Thyroid gland (tissue), 4 donors: ENCODE measurements at regions not wholly inside any gene's neighbourhood (a gene's known extent, or its start where the extent isn't known, plus 50 kb on each side); places are given as distances from the start of the nearest gene placed in this dataset.
"Not testable (repeated sequence)": the region's sequence is repeated elsewhere in the genome, so short reads cannot be mapped to it uniquely, and the experiment has no call there.

Experiments
- POLR2A ChIP-seq, 2 donors: fragments of 450-650 bp; IDR thresholded peaks; one replicate each; pipeline ENCODE4 v1.6.1; 2017; ENCODE audit warnings: antibody characterized with exemption in 2 of 2, mild to moderate bottlenecking in 2 of 2, moderate library complexity in 1 of 2
- TF ChIP-seq, protein P1 (sequence below), 6 experiments: fragments of 200-600 bp in 3 of 6; fragments of 450-650 bp in 3 of 6; sonication (generic) in 3 of 6; IDR thresholded peaks; one replicate each; pipeline ENCODE4 v1.5.1; 2016 to 2019; ENCODE audit warnings: antibody characterized with exemption in 6 of 6, mild to moderate bottlenecking in 2 of 6, inconsistent platforms in 1 of 6, moderate library complexity in 1 of 6

DNA sequence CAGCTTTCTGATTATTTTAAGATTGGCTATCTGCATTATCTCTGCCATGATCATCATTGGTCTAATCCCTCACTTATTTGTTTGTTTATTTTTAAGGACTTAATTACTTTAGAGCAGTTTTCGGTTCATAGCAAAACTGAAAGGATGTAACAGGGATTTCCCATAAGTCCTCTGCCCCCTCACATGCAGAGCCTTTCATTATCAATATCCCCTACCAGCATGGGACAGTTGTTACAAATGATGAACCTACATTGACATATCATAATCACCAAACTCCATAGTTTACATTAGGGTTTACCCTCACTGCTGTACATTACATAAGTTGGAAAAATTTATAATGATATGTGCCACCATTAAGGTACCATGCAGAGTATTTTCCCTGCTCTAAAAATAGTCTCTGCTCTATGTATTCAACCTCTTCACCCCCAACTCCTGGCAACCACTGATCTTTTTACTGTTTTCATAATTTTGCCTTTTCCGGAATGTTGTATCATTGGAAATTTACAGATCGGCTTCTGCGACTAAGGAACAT is 131.9 kb downstream of the GOLGA6L6 start:
- not testable (repeated sequence) for TF ChIP-seq POLR2A (IDR thresholded peaks at IDR 0.05)
- TF ChIP-seq, protein P1, sequence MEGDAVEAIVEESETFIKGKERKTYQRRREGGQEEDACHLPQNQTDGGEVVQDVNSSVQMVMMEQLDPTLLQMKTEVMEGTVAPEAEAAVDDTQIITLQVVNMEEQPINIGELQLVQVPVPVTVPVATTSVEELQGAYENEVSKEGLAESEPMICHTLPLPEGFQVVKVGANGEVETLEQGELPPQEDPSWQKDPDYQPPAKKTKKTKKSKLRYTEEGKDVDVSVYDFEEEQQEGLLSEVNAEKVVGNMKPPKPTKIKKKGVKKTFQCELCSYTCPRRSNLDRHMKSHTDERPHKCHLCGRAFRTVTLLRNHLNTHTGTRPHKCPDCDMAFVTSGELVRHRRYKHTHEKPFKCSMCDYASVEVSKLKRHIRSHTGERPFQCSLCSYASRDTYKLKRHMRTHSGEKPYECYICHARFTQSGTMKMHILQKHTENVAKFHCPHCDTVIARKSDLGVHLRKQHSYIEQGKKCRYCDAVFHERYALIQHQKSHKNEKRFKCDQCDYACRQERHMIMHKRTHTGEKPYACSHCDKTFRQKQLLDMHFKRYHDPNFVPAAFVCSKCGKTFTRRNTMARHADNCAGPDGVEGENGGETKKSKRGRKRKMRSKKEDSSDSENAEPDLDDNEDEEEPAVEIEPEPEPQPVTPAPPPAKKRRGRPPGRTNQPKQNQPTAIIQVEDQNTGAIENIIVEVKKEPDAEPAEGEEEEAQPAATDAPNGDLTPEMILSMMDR (IDR thresholded peaks at IDR 0.05) = not testable (repeated sequence)
